NCI-H226 (cell line): ENCODE measurements at regions not wholly inside any gene's neighbourhood (a gene's known extent, or its start where the extent isn't known, plus 50 kb on each side); places are given as distances from the start of the nearest gene placed in this dataset.
"Not testable (repeated sequence)": the region's sequence is repeated elsewhere in the genome, so short reads cannot be mapped to it uniquely, and the experiment has no call there.

ENCODE experiments used
- DNase-seq: peaks from one replicate; pipeline ENCODE4 v3.0.0-alpha.2; 2015

DNA sequence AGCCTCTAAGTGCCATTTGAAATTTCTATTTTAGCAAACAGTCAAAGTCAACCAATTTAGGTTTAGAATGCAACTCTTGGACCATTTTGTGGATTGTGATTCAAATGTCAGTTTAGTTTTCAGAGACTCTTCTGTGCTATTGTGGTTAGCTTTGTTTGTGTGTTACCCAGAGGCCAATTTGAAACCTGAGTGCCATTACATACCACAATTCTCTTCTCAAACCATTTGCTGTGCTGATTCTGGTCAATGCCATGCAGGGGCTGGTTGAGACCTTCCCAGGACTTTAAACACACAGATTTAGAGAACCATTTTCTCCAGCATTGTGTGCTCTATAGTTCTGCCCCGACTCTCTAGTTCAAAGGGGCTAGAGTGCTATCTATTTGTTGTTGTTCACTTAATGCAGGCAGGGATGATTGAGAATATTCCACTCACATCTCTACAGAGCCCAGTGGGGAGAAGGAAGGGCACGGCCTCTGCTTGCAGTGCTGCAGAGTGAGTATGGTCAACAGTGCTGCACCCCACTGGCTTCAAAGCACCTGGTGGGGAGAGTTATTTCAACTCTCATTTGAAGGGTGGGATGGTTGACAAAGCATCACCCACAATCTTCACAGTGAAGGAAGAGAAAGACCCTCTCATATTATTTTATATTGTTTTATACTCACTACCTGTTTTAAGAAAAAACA, 738.2 kb downstream of the COL12A1 start:
- DNase-seq, result no peak

DNA sequence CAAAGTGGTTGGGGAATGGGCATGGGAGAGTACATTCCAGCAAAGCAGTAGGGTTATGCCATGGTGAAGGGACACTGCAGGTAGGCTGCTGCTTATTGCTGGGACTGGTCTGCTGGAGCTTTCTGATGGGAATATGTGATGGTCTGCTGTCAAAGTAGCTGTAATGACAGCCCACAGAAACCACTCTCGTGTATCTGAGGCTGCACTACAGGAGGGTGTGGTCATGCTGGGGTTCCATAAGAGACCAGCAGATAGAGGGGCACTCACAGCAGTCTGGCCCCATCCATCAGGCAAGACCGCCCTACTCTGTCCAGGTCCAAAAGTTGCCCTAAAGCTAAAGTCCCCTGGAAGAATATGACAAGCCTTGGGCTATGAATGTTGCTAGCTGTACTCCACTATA, 739.3 kb downstream of the COL12A1 start:
- no peak for DNase-seq

DNA sequence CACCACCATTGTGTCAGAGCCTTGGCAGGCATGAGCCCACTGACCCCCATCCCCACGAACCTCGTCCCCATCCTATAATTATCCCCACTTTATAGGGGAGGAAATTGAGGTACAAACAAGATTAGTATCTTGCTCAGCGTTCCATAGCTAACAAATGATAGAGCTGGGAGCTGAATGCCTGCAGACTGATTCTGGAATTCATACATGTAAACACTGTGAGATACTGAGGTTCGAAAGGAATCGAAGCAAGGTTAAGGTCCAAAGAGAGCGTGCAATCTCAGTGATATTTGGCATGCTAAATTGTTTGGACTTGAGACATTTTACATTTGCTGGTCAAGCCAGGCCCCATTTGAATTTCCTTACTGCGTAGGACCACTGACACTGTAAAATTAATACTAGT, 746.6 kb downstream of the COL12A1 start:
- DNase-seq, result no peak

DNA sequence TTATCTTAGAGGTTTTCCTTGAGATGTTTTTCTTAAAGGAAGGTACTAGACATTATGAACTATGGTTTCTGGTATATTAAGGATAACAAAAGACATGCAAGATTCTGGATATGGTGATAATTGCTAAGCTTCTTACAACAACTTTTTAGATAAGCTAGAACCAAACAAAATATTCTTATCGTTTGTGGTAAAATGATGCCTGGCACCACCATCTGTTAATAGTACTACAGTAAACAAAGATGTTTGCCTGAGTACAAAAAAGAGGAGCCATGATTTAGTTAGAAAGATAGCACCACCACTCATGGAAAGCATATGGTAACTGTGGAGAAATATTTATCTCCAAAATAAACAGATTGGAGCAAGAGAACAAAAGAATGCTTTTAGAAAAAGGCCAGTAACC, 747.3 kb downstream of the COL12A1 start:
- peak; percentile 61 for DNase-seq

DNA sequence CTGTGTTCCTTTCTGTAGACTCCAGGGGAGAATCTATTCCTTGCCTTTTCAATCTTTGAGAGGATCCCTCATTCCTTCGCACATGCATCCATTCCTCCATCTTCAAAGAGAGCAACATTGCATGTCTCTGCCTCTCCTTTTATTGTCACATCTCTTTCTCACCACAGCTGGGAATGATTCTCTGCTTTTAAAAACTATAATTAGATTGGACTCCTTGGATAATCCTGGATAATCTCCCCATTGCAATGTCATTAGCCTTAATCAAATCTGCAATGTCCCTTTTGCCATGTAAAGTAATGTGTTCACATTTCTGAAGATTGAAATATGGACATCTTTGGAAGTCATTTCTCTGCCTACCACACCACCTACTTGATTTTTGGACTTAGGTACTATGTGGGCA, 750.1 kb downstream of the COL12A1 start:
- no peak for DNase-seq

DNA sequence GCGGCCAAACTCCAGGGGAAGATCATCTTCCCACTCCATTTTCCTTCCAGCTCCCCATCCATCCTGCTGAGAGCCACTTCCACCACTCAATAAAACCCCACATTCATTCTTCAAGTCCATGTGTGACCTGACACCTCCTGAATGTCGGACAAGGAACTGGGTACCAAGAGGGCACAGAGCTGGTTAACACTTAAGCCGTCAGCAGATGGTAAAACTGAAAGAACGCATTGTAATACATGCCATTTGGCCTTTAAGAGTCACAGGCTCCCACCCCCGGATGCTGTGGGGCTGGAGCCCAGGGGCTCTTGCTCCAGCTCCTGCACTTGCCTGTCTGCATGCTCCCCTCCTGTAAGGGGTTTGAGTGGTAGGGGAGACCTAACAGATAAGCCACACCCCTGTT, 753.9 kb downstream of the COL12A1 start:
- no peak for DNase-seq

DNA sequence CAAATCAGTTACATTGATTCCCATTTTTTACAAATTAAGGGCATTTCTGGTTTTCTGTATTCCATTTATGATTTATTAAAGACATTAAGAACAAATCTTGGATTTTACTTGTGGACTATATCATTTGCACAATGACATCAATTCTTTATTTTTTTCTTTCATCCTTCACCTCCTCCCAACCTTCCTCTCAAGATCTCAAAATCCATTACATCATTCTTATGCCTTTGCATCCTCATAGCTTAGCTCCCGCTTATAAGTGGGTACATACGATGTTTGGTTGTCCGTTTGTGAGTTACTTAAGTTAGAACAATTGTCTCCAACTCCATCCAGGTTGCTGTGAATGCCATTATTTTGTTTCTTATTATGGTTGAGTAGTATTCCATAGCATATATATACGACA, 752.8 kb downstream of the CD109 start:
- DNase-seq, result no peak

DNA sequence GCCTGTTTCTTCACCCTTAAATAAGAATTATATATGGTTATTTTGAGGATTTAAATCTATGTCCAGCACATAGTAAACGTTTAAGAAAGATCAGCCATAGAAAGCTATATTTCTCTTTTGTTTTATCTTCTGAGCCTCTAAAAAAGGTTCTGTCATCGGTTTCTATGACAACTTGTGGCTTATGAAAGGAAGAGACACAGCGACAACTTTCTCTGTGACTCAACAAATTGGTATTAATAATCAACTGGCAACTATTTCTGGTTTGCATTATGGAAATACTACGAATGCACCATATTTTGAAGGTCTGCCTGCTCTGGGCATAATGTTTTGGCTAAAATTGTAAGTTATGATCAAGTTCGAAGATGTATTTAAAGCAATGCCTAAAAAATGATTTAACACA, 751.0 kb downstream of the CD109 start:
- DNase-seq, result no peak

DNA sequence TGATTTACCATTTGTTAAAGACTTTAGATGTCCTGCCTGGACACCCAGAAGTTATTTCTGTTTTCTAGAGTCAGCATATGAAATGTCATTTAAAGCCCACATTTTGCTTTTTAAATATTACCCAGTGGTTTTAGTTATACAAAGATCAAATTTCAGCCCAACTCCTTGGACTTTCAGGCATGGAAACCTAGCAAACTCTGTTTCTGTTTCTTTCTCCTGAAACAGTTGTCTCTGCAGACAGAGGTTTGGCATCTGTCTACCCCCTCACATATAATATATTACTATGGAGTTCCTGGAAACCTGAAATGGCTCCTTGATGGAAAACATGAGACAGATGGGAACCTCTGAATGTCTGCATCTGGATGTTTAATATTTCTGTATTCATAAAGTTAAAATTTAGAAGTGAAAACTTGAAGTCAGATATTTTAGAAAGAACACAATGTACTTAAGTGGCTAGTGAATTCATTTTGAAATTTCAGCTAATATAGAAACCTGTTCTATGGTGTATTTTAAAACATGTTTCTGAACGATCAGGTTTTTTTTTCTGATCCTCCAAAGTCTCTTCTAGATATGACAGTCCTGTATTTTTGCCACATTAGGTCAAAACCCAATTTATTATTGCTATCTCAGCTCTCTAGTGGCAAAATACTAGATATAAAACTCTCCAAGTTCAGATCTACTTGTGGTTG, 743.3 kb downstream of the CD109 start:
- DNase-seq, result no peak

DNA sequence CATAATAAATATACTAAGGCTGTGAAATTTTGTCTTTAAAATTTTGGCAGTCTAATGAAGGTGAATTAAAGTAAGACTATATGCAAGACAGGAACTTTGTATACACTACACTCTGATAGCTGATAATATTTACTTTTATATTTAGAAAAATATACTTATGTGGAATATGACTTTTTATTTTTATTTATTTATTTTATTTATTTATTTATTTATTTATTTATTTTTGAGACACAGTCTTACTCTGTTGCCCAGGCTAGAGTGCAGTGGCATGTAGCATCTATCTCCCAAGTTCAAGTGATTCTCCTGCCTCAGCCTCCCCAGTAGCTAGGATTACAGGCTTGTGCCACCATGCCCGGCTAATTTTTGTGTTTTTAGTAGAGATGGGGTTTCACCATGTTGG, 742.4 kb downstream of the CD109 start:
- not testable (repeated sequence) for DNase-seq

DNA sequence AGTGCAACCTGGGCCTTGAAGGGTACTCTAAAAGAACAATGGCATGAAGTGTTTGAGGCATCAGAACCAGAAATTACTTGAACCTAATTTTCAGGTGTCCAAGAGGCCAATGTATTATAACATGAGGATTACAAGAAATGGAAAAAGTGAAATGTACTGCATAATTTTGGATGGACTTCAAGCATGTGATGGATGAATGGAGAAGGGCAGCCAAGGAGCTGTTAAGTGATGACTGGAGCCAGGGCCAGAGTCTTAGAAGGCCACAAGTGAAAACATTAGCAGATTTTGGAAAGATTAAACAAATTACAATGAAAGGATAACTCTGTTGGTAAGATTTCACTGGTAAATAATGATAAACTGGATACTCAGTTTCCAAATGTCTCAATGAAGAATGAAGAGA, 738.2 kb downstream of the CD109 start:
- no peak for DNase-seq

DNA sequence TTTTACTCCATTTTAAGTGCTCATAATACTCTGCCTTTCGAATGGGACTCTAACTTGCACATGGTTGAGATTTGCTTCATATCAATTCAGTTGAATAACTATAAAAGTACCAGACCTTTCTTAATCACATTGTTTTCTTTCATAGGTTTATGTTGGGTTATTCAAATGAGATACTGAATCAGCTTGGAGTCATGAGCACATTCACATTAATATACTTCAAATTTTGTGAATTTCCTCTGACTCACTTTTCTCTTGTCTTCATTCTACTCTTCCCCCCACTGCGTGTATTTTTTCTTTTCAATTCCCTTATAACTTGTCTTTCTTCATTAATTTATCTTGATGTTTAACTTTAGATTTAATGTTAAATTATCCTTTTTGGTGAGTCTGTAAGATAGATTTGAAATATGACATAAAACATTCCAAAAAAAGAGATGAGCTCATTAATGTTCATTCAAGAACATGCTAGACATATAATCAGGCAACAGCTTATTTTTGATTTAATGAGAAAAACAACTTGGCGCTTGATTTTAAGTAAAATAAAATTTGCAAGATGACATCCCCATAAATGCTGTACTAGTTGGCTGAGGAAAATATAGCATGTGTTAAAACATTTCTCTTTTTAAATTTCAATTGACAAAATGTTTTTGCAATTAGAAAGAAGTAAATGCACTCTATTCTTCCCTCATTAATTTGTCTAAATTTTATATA, 736.0 kb downstream of the CD109 start:
- no peak for DNase-seq

DNA sequence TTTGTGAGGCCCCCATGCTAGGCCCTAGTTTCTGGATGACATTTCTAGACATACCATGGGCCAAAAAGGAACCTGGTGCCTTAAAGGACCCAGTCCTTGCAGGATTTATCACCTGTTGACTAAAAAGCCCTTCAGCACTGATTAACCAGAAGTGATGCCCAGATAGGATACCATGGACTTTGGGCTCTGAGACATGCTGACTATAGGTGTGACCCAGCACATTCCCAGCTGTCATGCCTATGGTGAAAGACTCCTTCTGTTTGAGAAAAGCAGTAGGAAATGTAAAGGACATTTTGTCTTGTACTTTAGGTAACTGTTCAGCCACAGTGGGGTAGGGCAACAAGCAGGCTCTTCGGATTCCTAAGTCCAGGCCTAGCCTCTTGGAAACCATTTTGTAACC, 724.2 kb downstream of the CD109 start:
- no peak for DNase-seq

DNA sequence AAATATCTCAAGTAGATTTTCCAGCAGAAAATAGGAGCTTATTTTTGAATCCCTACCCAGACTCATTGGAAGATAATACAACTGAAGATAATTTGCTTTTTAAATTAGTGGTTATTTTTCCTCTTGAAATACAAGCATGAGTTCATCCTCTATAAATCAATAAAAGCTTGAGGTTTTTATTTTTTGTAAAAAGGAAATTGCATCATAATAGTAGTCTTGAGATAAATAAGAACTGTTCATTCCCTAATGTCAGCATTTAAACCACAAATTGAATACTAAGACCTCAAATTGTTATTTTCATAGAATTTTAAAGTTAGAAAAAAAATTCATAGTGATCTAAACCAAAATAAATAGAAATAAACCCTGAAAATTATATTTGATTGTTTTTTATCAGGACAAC, 719.1 kb downstream of the CD109 start:
- DNase-seq, result no peak

DNA sequence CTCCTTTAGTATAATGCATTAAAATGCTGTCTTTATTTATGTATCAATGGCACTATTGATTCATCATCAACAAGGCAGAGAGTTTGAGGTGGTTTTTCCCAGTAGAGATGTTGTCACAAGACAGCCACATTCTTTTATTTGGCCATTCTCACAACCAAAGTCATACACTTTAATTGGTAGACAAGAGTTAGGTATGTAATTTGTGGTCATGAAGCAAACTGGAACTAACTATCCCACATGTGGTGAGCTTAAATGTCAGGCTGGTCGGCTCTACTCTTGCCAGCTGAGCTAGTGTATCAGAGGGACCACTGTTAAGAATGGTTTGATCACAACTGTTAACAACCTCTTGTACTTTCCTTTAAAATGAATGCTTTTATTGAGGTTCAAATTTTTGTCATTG, 714.6 kb downstream of the CD109 start:
- DNase-seq, result no peak

DNA sequence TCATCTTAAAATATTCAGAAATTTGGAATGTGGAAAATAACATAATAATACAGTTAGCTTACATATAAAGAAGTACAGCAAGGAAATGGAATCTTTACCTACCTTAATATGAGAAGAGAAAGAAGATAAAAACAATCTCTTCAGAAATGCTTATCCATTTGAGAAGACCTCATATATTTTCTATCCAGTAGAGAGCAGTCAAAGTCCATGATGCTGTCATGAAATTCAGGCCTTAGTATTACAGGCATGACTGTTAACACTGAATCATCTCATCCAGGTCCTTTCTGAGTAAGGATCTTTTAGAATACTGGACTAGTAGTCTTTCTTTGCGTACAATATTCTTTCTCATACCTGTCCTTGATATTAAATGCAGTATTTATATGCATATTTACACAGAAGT, 713.4 kb downstream of the CD109 start:
- peak; percentile 47 for DNase-seq

DNA sequence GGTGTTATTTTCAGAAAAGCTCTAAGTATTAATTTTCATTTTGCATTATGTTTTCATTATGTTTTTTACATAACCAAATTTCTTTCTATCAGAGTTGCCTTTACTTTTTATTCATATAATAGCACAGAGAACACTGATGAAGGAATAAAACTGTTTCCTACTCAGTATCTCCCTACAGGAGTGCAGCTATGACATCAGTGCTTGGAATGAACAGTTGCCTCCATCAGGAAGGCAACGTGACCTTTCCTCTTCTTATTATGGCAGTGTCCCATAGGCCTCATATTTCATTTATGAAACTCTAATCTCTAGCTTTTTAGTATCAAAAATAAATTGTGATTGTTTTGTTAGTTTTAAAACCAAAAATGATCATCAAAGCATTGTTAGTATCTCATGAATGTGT, 712.8 kb downstream of the CD109 start:
- DNase-seq, result no peak

DNA sequence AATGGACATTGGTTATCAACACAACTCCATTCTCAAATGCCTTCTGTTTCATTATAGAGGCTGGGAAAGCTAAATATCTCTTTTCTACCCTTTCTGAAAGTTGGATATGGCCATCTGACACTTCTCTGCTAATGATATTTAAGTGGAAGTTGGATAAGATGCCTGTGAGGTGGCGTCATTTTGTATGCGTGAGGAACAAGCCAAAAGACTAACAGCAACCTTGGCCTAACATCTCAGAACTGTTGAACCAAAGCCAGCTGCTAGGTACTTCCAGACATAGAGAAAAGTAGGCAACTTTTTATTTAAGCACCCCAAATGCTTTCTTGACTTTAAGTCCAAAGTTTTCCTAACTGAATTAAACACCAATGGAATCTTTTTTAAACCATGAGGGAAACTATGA, 708.4 kb downstream of the CD109 start:
- DNase-seq, result no peak

DNA sequence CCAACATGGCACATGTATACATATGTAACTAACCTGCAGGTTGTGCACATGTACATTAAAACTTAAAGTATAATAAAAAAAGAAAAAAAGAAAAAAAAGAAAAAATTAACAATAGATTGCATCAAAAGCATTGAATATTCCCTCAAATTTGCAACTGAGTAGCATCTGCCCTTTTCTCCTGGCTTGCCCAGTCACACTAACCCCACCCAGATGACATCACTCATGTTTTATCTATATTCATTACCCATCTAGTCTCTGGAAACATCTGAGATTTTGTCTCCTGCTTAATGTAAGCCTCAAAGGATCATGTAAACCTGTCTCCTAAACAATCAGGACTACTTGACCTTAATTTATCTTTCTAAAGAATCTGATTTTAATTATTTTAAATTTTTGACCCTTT, 706.8 kb downstream of the CD109 start:
- no peak for DNase-seq

DNA sequence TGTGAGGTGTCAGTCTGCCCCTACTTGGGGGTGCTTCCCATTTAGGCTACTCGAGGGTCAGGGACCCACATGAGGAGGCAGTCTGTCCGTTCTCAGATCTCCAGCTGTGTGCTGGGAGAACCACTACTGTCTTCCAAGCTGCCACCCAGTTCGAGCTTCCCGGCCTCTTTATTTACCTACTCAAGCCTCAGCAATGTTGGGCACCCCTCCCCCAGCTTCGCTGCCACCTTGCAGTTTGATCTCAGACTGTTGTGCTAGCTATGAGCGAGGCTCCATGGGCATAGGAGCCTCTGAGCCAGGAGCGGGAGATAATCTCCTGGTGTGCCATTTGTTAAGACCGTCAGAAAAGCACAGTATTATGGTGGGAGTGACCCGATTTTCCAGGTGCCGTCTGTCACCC, 682.4 kb downstream of the CD109 start:
- DNase-seq, result not testable (repeated sequence)

DNA sequence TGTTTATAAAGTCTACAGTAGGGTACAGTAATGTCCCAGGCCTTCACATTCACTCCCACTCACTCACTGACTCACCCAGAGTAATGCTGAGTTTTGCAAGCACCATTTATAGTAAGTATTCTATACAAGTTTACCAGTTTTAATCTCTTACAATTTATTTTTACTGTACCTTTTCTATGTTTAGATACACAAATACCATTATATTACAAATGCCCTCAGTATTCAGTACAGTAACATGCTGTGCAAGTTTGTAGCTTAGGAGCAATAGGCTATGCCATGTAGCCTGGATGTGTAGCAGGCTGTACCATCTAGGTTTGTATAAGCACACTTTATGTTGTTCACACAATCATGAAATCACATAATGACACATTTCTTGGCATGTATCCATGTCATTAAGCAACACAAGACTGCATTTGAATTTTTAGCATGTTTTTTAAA, 673.6 kb downstream of the CD109 start:
- DNase-seq, result peak; percentile 68

DNA sequence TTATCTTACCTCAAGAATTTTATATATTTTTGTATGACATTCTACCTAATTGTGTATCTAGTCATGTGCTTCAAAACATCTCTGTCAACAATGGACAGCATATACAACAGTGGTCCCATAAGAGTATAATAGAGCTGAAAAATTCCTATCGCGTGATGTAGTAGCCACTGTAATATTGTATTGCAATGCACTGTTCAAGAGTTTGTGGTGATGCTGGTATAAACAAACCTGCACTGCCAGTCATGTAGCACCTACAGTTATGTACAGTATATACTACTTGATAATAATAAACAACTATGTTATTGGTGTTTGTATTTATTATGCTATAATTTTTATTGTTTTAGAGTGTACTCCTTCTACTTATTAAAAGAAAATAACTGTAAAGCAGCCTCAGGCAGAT, 672.7 kb downstream of the CD109 start:
- DNase-seq, result peak; percentile 33

DNA sequence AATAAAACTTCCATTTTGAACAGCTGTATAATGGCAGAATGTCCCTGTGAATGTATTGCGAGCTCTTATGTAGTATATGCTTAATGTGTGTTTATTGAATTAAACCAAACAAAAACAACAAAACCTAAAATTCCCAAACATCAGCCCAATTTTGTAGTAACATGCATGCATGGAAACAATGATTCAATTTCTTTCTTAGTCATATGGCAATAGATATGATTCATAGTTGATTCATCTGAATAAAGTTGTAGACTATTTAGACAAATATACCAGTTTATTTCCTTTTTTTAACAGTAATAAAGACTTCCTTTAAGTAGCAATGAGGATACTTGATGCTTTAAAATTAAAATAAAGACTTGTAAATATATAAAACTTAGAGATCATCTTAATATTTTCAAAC, 670.6 kb downstream of the CD109 start:
- no peak for DNase-seq

DNA sequence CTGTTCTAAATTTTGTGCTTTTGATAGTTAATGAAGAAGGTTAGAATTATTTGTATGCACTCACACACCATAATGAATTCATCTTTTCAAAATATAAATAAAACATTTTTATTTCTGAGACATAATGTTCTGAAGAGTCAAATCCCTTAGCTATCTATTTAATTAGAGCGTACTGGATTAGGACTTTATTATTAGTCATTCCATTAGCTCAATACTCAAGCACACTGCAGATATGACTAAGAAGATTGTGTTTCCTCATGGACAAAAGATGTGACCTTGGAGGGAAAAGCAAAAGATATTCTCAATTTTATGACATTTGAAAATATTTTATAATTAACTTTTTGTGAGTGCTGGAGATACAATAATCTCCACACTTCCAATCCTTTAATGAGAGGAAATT, 666.4 kb downstream of the CD109 start:
- DNase-seq, result no peak
